ENCODE measurements at regions not wholly inside any gene's neighbourhood (a gene's known extent, or its start where the extent isn't known, plus 50 kb on each side); places are given as distances from the start of the nearest gene placed in this dataset.

DNA sequence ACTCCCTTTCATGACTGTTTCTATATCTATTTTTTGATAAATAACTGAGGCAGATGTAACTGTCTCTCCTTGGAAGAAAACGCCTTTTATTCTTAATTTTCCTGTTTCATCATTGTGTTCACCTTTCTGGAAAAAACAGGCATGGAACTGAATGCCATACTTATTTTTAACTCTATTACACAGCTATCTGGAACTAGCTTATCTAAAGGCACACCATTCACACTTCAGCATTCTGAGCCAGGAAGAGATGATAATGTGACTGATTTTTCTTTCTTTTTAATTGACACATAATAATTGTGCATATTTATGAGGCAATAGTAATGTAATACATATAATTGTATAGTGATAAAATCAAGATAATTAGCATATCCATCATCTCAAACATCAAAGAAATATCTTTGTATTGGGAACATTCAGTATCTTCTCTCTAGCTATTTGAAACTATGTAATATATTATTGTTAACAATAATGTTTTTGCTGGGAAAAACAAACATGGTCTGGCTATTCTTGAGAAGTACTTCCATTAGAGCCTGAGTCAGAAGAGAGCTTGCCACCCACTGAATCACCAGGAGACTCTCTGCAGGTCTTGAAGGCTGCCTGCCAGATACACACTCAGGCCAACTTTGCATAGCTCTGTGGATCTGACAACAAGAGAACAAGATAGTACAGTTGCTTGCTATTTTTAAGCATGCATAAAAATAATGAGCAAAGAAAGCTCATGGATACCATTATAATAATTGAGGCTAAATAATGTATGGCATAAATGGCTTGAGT is 501.0 kb upstream of the EDIL3 start:
- Histone ChIP-seq H3K4me1 (ENCODE audit: low read depth) (peaks cover 20% of the 10 kb centered on the region), H3K9me3 (ENCODE audit: low read depth) (no peaks in the 10 kb centered on the region), H3K27me3 (no peaks in the 10 kb centered on the region), H3K36me3 (no peaks in the 10 kb centered on the region), H3K27ac (peak overlapping the region; percentile 74), H3K4me3 (no peak overlapping the region)
- DNase-seq (ENCODE audit: low read depth in 1 of 2, low spot score in 1 of 2) = peak; percentile 53
- TF ChIP-seq, protein P1, sequence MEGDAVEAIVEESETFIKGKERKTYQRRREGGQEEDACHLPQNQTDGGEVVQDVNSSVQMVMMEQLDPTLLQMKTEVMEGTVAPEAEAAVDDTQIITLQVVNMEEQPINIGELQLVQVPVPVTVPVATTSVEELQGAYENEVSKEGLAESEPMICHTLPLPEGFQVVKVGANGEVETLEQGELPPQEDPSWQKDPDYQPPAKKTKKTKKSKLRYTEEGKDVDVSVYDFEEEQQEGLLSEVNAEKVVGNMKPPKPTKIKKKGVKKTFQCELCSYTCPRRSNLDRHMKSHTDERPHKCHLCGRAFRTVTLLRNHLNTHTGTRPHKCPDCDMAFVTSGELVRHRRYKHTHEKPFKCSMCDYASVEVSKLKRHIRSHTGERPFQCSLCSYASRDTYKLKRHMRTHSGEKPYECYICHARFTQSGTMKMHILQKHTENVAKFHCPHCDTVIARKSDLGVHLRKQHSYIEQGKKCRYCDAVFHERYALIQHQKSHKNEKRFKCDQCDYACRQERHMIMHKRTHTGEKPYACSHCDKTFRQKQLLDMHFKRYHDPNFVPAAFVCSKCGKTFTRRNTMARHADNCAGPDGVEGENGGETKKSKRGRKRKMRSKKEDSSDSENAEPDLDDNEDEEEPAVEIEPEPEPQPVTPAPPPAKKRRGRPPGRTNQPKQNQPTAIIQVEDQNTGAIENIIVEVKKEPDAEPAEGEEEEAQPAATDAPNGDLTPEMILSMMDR (IDR thresholded peaks at IDR 0.05; ENCODE audit: low read depth, low read length) = no peak

DNA sequence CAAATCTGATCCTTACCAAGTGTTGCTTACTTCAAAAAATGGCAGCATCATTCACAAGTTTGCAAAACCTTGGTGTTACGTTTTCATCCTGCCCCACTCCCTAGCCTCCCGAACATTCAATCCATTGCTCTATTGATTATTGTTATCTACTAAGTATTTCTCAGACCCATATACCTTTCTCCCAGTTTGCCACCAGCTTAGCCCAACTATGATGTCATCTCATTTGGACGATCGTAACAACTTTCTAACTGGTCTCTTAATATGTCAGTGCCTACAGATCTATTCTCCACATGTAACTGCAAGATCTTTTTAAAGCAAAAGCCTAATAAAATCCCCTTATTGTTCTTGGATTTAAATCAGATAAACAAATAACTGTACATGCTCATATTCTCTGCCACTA is 497.1 kb upstream of the EDIL3 start:
- Histone ChIP-seq H3K4me3 (no peak overlapping the region), H3K27ac (no peak overlapping the region), H3K4me1 (ENCODE audit: low read depth) (peaks cover 20% of the 10 kb centered on the region), H3K36me3 (no peaks in the 10 kb centered on the region), H3K27me3 (no peaks in the 10 kb centered on the region), H3K9me3 (ENCODE audit: low read depth) (no peaks in the 10 kb centered on the region)
- TF ChIP-seq, protein P1 (IDR thresholded peaks at IDR 0.05; ENCODE audit: low read depth, low read length) = no peak
- no peak for DNase-seq (ENCODE audit: low read depth in 1 of 2, low spot score in 1 of 2)

DNA sequence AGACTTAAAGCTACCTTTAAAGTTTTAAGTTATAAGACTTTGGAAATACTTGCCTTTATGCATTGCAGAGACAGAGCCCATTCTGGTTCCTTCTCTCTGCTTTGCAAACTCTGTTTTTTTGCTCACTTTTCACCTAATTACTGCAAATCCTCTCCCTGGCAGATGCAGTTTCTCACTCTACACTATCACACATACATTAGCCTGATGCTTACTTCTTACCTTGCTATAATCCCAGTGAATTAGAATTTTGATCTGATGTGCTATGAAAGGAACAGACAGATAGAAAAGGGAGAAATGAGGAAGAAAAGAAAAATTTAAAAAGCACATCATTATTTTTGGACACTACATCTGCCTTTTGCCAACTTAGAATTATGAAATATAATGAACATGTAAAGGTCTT is 489.5 kb upstream of the EDIL3 start:
- Histone ChIP-seq H3K27ac (no peak overlapping the region), H3K4me1 (ENCODE audit: low read depth) (no peaks in the 10 kb centered on the region), H3K27me3 (no peaks in the 10 kb centered on the region), H3K4me3 (no peak overlapping the region), H3K36me3 (no peaks in the 10 kb centered on the region), H3K9me3 (ENCODE audit: low read depth) (no peaks in the 10 kb centered on the region)
- TF ChIP-seq, protein P1 (IDR thresholded peaks at IDR 0.05; ENCODE audit: low read depth, low read length) = no peak
- DNase-seq (ENCODE audit: low read depth in 1 of 2, low spot score in 1 of 2) = no peak

DNA sequence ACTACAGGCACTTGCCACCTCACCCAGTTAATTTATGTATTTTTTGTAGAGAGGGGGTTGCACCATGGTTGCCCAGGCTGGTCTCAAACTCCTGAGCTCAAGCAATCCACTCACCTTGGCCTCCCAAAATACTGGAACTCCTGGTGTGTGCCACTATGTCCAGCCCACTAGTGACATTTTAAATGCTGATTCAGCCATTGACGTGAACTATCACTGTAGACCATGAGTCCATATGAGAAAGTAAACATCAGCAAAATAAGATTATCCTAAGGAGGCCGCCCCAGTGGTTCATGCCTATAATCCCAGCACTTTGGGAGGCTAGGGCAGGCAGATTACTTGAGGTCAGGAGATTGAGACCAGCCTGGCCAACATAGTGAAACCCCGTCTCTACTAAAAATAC is 488.1 kb upstream of the EDIL3 start:
- Histone ChIP-seq H3K27me3 (no peaks in the 10 kb centered on the region), H3K27ac (no peak overlapping the region), H3K4me3 (no peak overlapping the region), H3K4me1 (ENCODE audit: low read depth) (no peaks in the 10 kb centered on the region), H3K36me3 (no peaks in the 10 kb centered on the region), H3K9me3 (ENCODE audit: low read depth) (no peaks in the 10 kb centered on the region)
- TF ChIP-seq, protein P1 (IDR thresholded peaks at IDR 0.05; ENCODE audit: low read depth, low read length) = no peak
- no peak for DNase-seq (ENCODE audit: low read depth in 1 of 2, low spot score in 1 of 2)

DNA sequence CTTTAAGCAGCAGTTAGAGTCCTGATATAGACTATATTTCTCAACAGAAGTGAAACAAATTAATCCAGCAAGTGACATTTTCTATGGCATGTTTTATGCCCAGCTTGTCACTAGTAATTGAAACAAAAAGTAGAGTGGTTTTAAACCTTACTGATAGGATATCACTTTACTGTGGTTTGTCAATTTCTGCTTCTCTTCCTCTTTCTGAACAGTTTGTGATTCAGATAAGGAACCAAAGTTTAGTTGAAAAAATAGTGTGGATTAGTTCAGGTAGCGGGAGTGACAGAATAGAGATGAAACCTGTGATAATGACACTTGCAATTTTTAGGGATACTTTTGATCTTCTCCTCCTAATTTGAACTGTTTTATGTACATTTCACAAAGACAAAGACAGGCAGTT is 485.7 kb upstream of the EDIL3 start:
- H3K9me3 ChIP-seq (ENCODE audit: low read depth) = no peaks in the 10 kb centered on the region
- no peak for DNase-seq (ENCODE audit: low read depth in 1 of 2, low spot score in 1 of 2)
- no peaks in the 10 kb centered on the region for H3K27me3 ChIP-seq
- no peak overlapping the region for H3K27ac ChIP-seq
- TF ChIP-seq, protein P1 (IDR thresholded peaks at IDR 0.05; ENCODE audit: low read depth, low read length) = no peak
- H3K36me3 ChIP-seq = no peaks in the 10 kb centered on the region
- no peaks in the 10 kb centered on the region for H3K4me1 ChIP-seq (ENCODE audit: low read depth)
- H3K4me3 ChIP-seq = no peak overlapping the region

Measured in cardiac muscle cell (in vitro differentiated cells and primary cell).